Hepatic stellate cell (primary cell): ENCODE measurements at regions not wholly inside any gene's neighbourhood (a gene's known extent, or its start where the extent isn't known, plus 50 kb on each side); places are given as distances from the start of the nearest gene placed in this dataset.
"Not testable (repeated sequence)": the region's sequence is repeated elsewhere in the genome, so short reads cannot be mapped to it uniquely, and the experiment has no call there.

Experiments used
- DNase-seq: peaks from one replicate; pipeline ENCODE4 v3.0.0; 2011; ENCODE audit warnings: low spot score

GRCh38 chr4:27964095-27964494 is 1103.5 kb downstream of the STIM2 start:
- no peak for DNase-seq

GRCh38 chr4:27966664-27967063 is 1106.0 kb downstream of the STIM2 start:
- DNase-seq = no peak

GRCh38 chr4:27973056-27973455 is 1112.4 kb downstream of the STIM2 start:
- no peak for DNase-seq

GRCh38 chr4:27973700-27974099 is 1113.1 kb downstream of the STIM2 start:
- DNase-seq = no peak

- no peak for DNase-seq
Observed at GRCh38 chr4:27974339-27974738, 1113.7 kb downstream of the STIM2 start.

GRCh38 chr4:27974881-27975280 is 1114.2 kb downstream of the STIM2 start:
- not testable (repeated sequence) for DNase-seq

- DNase-seq = not testable (repeated sequence)
Observed at GRCh38 chr4:27978427-27979109, 1117.9 kb downstream of the STIM2 start.

GRCh38 chr4:27985522-27985921 is 1124.9 kb downstream of the STIM2 start:
- no peak for DNase-seq

GRCh38 chr4:27986476-27986875 is 1125.8 kb downstream of the STIM2 start:
- no peak for DNase-seq

- no peak for DNase-seq
Observed at GRCh38 chr4:28001698-28002097, 1141.1 kb downstream of the STIM2 start.

GRCh38 chr4:28004520-28004919 is 1143.9 kb downstream of the STIM2 start:
- no peak for DNase-seq

GRCh38 chr4:28006021-28006420 is 1145.4 kb downstream of the STIM2 start:
- DNase-seq = no peak

- no peak for DNase-seq
Observed at GRCh38 chr4:28007693-28008092, 1147.1 kb downstream of the STIM2 start.

- no peak for DNase-seq
Observed at GRCh38 chr4:28009541-28009940, 1148.9 kb downstream of the STIM2 start.

- no peak for DNase-seq
Observed at GRCh38 chr4:28010577-28011240, 1150.1 kb downstream of the STIM2 start.

GRCh38 chr4:28014469-28014868 is 1153.8 kb downstream of the STIM2 start:
- DNase-seq = no peak

- no peak for DNase-seq
Observed at GRCh38 chr4:28015996-28016395, 1155.4 kb downstream of the STIM2 start.

- not testable (repeated sequence) for DNase-seq
Observed at GRCh38 chr4:28038253-28038652, 1177.6 kb downstream of the STIM2 start.

GRCh38 chr4:28062562-28062961 is 1201.9 kb downstream of the STIM2 start:
- DNase-seq = no peak

GRCh38 chr4:28073860-28074555 is 1213.4 kb downstream of the STIM2 start:
- peak; percentile 2 for DNase-seq

GRCh38 chr4:28075401-28075956 is 1214.8 kb downstream of the STIM2 start:
- DNase-seq = peak; percentile 0

- not testable (repeated sequence) for DNase-seq
Observed at GRCh38 chr4:28077203-28077602, 1216.6 kb downstream of the STIM2 start.
